Right ventricle myocardium inferior (tissue), 1 donor: ENCODE measurements at regions not wholly inside any gene's neighbourhood (a gene's known extent, or its start where the extent isn't known, plus 50 kb on each side); places are given as distances from the start of the nearest gene placed in this dataset.
A peak's percentile ranks its signal among the peaks of the same experiment; 100 is the strongest.

ENCODE experiments used
- ATAC-seq: fragments of 200-7000 bp; cut with Tn5 transposase; one replicate; pipeline ENCODE4 v1.9.1; 2020; ENCODE audit warnings: mild to moderate bottlenecking, moderate library complexity
- DNase-seq: peaks from one replicate; pipeline ENCODE4 v3.0.0; 2021; ENCODE audit errors: missing footprints
- intact Hi-C: fragments of 100-400 bp; cut with DNase I; formaldehyde crosslinking; loops from one replicate; pipeline ENCODE4 v1.11.0; 2022
- donor health status: DM: no; HTN: yes; CAD: no; lungs with severe emphysema.

- intact Hi-C loops = no loop called here
- no peak for ATAC-seq
- DNase-seq = no peak
Observed at GRCh38 chr6:128696691-128697689, 176.6 kb upstream of the PTPRK start.

GRCh38 chr6:128694303-128695009, 174.1 kb upstream of the PTPRK start:
- ATAC-seq (no peak), DNase-seq (no peak)
- intact Hi-C loops = no loop called here

DNA sequence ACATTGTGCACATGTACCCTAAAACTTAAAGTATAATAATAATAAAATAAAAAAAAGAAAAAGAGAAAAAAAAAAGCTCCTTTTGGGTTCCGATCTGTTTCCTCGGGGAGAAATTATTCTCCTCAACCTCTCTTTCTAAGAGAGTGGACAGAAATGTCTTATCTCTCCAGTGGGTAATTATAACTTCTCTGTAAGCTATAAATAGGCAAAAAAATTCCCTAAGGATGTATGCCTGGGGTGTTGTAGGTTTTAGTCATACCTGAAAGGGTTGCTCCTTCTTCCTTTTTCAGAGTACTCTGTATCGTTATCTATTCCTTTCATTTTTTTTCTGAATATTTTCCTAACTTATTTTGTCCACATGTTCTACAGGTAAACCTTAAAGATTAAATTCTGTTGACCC, 169.7 kb upstream of the PTPRK start:
- no peak for ATAC-seq
- intact Hi-C loops = no loop called here

DNA sequence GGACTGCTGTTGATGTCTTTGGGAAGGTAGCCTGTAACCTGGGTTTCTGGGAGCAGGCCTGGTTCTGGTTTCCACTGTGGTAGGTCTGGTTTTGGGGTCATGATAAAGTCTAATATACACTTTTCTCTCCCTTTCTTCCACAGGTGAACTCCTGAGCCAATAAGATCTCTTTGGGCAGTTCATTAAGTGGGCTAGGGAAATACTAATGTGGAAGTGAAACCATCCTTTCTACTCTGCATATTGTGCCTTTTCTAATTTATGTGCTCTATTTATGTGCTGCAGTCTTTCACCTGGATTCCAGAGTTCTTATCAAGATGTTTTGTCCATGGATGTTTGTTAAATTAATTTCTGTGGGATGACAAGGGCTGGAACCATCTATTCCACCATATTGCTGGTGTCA, 165.7 kb upstream of the PTPRK start:
- ATAC-seq = no peak

More for the DNA sequence above, 169.7 kb upstream of the PTPRK start:
- no peak for DNase-seq

DNA sequence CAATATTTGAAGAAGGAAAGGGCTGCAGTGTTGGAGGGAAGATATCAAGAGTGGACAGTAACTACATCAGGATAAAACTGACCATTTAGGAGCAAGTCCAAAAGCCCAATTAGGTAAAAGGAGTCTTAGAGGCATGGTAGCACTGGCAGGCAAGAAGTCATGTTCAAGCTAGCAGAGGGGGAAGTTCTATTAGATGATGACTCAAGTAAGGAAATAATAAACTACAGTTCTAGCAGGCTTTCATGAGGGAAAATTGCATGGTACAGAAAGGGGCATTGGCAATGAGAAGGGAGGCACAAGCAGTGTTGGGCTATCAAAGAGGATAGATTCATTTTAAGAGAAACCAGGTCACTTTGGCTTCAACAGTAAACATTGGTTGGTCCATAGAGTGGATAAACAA, 156.1 kb upstream of the PTPRK start:
- DNase-seq (no peak), ATAC-seq (no peak)
- intact Hi-C loops = no loop called here

More for the DNA sequence above, 165.7 kb upstream of the PTPRK start:
- intact Hi-C loops = no loop called here
- DNase-seq = no peak

DNA sequence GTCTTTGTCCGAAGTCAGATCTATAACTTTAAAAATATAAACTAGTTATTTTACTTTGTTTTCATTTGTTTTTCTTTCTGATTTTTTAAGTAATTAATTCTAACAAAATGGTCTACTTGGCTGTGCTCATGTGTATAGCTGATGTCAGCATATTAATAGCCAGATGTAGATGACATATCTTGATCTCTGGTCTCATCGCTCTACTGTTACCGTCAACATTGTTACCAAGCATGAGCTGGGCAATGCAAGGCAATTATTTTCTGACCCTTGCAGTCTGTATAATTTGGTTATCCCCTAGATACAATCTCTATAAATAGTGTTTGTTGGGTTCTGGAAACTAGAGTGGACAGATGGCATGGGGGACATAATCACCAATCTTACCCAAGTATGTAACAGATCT, 151.6 kb upstream of the PTPRK start:
- DNase-seq = no peak
- ATAC-seq = no peak
- intact Hi-C loops = no loop called here

DNA sequence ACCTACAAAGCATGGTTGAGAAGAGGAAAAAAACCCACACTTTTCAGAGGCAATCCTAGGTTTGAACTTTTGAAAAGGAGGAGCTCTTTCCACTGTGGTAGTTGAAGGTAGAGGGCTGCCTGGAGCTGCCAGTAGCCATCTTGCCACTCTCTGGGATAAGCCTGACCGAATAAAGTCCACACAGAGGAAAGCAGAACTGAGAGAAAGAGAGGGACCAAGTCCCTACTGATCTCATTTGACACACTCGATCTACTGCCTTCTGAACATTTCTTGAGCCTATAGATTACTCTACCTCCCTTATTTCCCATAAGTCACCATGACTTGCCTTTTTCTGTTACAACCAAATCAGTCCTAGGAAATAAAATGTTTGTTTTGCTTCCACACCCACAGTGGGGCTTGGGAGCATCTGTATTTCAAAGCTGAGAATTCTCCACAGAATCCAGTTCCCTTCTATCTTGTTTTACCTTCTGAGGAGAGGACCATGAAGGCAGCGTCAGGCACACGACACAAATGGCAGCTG, 147.0 kb upstream of the PTPRK start:
- intact Hi-C loops = no loop called here
- no peak for DNase-seq
- no peak for ATAC-seq

DNA sequence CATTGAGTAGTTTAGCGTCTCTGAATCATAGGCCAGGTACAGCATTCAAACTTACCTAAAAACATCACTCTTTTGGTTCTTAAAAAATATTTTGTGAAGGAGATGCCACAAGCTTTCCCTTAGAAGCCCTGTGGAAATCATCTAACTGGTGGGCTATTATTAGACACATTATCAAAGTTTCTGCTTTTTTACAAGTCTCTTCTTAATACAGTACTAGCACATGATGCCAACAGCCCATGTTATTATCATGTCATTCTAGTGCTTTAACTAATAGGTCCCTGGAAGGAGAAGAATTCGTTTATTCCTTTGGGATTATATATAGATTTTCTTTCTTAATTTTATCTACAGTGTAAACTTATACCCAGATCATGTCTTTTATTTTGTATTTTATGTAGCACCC, 146.0 kb upstream of the PTPRK start:
- peak; percentile 31 for ATAC-seq
- intact Hi-C loops = no loop called here
- no peak for DNase-seq

- ATAC-seq (no peak), DNase-seq (peak; percentile 28)
- intact Hi-C loops = no loop called here
Observed at GRCh38 chr6:128663238-128663637, 142.8 kb upstream of the PTPRK start.

GRCh38 chr6:128659878-128660622, 139.7 kb upstream of the PTPRK start:
- intact Hi-C loops = no loop called here
- ATAC-seq (peak; percentile 68), DNase-seq (no peak)

DNA sequence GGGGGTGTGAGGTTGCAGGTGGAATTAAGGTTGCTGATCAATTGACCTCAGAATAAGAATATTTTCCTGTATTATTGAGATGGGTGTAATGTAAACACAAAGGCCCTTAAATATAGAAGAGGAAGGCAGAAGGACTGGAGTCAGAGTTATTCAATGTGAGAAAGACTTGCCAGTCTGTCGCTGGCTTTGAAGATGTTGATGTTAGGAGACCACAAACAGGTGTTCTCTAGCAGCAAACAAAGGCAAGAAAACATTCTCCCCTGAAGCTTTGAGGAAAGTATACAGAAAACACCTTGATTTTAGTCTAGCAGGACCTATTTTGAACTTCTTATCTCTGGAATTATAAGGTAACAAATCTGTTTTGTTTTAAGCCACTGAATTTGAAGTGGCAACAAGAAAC, 138.9 kb upstream of the PTPRK start:
- DNase-seq (no peak), ATAC-seq (no peak)
- intact Hi-C loops = no loop called here

DNA sequence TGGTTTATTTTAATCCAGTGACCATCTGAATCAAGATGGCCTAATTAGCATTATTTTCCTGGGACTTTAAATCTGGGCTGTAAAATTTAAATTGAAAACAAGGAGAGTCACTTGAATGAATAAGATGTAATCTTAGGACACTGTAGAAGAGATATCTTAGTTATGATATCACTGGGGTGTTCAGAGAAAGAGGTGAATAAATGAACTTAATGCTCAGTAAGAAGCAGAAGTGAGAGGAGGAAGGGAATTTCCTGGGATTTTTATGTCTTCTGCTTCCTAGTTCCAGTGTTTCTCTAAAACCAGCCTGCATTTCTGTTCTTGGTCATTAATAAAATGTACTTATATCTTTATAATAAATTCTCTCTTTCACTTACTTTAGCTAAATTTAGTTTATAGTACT, 136.8 kb upstream of the PTPRK start:
- ATAC-seq = no peak
- intact Hi-C loops = no loop called here
- DNase-seq = no peak

- ATAC-seq (no peak), DNase-seq (no peak)
- intact Hi-C loops = no loop called here
Observed at GRCh38 chr6:128655978-128656498, 135.6 kb upstream of the PTPRK start.

DNA sequence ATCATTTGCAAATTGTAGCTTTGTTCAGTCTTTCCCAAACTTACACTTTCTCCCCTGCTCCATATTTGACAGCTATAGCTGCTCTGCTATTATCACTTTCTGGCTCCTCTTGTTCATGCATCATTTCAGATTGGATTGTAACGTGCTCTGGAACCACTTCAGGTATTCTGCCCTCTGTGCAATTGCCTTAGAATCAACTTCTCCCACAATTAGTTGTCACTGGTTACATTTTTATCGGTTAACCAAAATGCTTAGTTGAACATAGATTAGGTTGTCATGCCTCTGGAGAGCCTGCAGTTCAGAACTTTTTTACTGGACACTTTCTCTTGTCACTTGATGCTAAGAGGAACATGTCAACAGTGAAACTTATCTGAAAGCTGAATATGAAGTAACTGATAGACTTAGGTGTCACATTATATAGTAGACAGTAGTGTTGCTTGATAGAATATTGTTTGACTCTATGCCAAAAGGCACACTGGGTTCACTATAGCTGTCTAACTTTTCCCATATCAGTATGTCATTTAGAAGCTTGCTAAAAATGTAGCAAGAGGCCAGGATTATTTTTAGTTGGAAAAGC, 127.7 kb upstream of the PTPRK start:
- DNase-seq (no peak), ATAC-seq (peak; percentile 90)
- intact Hi-C loops = loop anchor here (2.0 kb wide), 1 partner anchor 127 kb away; the partner anchor contains the start of gene PTPRK

GRCh38 chr6:128642132-128642531, 121.7 kb upstream of the PTPRK start:
- no peak for ATAC-seq
- intact Hi-C loops = no loop called here
- no peak for DNase-seq

DNA sequence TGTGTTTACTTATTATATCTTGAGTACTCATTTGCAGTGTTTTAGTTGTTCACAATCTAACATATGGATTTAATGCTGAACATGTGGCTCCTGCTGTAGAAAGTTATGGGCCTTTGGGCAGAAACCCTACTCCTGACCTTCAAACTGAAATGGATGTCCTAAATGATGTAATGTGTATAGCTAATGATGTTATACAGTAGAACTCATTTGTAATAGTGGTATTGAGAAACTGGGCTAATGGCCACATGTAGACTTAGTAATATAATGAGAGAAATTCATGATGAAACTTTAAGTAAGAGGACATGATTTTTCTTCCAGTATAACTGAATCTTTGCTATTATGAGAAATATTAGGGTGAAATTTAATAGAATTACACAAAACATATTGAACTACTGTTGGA, 121.3 kb upstream of the PTPRK start:
- DNase-seq (no peak), ATAC-seq (no peak)
- intact Hi-C loops = no loop called here

DNA sequence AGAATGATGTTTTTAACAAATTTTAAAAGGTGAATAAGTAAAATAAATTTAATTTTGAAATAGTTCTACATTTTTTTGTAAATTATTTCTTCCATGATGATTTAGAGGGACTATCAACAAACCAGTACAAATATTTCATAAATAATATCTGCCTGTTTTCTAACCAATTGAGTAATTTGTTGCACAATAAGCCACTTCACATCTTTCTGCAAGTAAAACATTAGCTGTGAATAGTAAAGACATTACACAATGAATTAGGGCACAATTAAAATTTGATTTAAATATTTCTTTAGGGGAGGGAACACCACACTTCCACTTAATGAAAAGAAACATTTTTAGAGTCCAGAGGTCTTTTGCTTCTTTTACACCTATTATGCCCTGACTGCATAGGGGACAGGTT, 118.4 kb upstream of the PTPRK start:
- DNase-seq (no peak), ATAC-seq (no peak)
- intact Hi-C loops = no loop called here

DNA sequence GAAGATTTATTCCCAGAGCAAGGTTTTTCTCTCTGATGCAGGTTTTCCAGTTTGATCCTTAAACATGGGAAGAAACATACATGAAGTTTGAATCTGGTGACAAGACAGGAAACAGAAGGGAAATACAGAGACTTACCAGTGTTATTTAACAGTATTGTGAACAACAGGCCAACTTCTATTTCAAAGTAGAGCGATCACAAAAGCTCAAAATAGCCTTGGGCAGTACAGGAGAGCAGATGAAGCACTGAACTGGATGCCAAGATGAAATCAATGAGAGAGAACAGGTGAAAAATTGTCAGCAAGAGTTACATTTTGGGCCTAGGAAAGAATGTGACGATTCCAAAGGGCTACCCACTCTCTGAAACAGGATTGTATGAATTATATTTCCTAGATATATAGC, 114.8 kb upstream of the PTPRK start:
- DNase-seq (no peak), ATAC-seq (no peak)
- intact Hi-C loops = no loop called here

- ATAC-seq = no peak
- DNase-seq = no peak
- intact Hi-C loops = no loop called here
Observed at GRCh38 chr6:128632131-128632530, 111.7 kb upstream of the PTPRK start.
